Glutamatergic neuron (in vitro differentiated cells): ENCODE measurements at regions not wholly inside any gene's neighbourhood (a gene's known extent, or its start where the extent isn't known, plus 50 kb on each side); places are given as distances from the start of the nearest gene placed in this dataset.
"Not testable (repeated sequence)": the region's sequence is repeated elsewhere in the genome, so short reads cannot be mapped to it uniquely, and the experiment has no call there.

Source experiments
- DNase-seq: peaks from one replicate; pipeline ENCODE4 v3.0.0; 2022
- H3K27ac Mint-ChIP-seq: one replicate; pipeline ENCODE4 v1.8.0; 2020; ENCODE audit warnings: mild to moderate bottlenecking, mixed read lengths, inconsistent platforms; ENCODE audit not compliant: unreplicated experiment
- H3K27me3 Mint-ChIP-seq: one replicate; pipeline ENCODE4 v1.8.0; 2020; ENCODE audit warnings: mild to moderate bottlenecking, moderate library complexity, mixed read lengths, inconsistent platforms; ENCODE audit not compliant: unreplicated experiment
- H3K36me3 Mint-ChIP-seq: one replicate; pipeline ENCODE4 v1.8.0; 2020; ENCODE audit warnings: mild to moderate bottlenecking, mixed read lengths, inconsistent platforms; ENCODE audit not compliant: unreplicated experiment
- H3K4me1 Mint-ChIP-seq: one replicate; pipeline ENCODE4 v1.8.0; 2020; ENCODE audit warnings: mild to moderate bottlenecking, low read depth, mixed read lengths, inconsistent platforms; ENCODE audit not compliant: unreplicated experiment
- H3K4me3 Mint-ChIP-seq: one replicate; pipeline ENCODE4 v1.8.0; 2020; ENCODE audit warnings: mild to moderate bottlenecking, mixed read lengths, inconsistent platforms; ENCODE audit not compliant: unreplicated experiment
- H3K9me3 Mint-ChIP-seq: one replicate; pipeline ENCODE4 v1.8.0; 2020; ENCODE audit warnings: mild to moderate bottlenecking, moderate library complexity, mixed read lengths, inconsistent platforms; ENCODE audit not compliant: unreplicated experiment
- TF ChIP-seq, protein P1 (sequence below): fragments of 200-600 bp; sonication (generic); IDR thresholded peaks from one replicate; pipeline ENCODE4 v1.5.0; 2021; ENCODE audit not compliant: partially characterized antibody, unreplicated experiment

DNA sequence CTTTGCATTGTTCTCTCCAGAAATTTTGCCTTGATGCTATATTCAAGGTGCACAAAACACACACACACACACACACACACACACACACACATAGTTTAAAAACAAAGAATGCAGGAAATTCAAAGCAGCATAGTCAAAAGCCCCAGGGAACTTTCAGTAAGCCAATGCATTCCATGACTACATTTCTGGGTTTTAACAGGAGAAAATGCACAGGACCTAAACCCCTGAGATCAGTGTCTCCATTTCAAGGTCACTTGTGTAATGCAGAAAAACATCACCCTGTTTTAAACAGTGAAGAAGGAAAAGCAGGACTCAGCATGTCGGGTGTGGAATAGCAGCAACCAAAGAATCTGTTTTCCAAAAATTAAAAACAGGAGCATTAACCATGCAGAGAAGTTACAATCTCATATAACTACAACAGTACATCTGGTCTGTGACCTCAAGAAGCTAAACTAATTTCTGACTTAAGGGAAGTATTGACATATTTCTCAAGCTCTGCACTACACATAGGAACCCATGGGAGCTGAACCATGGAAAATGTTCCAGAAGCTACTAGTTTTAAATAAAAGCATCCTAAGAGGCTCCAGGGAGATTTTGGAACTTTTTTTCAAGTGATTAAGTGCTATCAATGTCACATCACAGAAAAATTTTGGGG, 296.7 kb downstream of the HINT1 start:
- H3K4me3 Mint-ChIP-seq, result no peak overlapping the region
- H3K9me3 Mint-ChIP-seq, result no peaks in the 10 kb centered on the region
- no peak for DNase-seq
- H3K36me3 Mint-ChIP-seq, result peaks cover 6% of the 10 kb centered on the region
- no peak overlapping the region for H3K27ac Mint-ChIP-seq
- no peaks in the 10 kb centered on the region for H3K4me1 Mint-ChIP-seq
- no peaks in the 10 kb centered on the region for H3K27me3 Mint-ChIP-seq
- TF ChIP-seq, protein P1, sequence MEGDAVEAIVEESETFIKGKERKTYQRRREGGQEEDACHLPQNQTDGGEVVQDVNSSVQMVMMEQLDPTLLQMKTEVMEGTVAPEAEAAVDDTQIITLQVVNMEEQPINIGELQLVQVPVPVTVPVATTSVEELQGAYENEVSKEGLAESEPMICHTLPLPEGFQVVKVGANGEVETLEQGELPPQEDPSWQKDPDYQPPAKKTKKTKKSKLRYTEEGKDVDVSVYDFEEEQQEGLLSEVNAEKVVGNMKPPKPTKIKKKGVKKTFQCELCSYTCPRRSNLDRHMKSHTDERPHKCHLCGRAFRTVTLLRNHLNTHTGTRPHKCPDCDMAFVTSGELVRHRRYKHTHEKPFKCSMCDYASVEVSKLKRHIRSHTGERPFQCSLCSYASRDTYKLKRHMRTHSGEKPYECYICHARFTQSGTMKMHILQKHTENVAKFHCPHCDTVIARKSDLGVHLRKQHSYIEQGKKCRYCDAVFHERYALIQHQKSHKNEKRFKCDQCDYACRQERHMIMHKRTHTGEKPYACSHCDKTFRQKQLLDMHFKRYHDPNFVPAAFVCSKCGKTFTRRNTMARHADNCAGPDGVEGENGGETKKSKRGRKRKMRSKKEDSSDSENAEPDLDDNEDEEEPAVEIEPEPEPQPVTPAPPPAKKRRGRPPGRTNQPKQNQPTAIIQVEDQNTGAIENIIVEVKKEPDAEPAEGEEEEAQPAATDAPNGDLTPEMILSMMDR, result no peak

DNA sequence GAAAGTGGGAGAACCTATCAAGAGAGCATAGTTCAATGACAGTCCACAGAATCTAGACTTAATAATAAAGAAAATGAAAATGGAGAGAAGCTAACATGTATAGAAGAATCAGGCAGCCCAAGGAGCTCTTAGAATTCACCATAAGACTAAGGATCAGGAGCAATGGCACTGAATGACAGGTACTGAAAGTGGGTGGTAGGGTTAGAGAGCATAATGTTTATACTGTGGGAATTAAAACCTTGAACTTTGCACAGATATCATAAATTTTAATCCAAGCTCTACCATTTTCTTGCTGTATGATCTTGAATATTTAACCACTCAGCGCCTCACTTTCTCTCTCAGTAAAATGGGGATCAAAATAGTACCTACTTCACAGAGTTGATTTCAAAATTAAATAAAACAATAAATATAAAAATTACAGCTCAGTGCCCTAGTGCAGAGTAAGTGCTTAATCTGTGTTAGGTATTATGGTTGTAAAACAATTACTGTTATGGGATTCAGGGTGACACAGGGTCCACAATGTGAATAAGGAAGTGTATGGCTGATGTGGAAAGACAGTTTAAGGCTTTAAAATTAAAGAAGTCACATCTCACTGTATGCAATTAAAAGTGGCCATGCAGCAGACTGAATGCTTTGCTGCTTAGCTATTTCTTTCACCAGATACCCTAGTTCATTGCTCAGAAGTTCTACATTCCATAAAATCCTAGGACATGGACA, 319.8 kb downstream of the HINT1 start:
- H3K36me3 Mint-ChIP-seq, result no peaks in the 10 kb centered on the region
- no peaks in the 10 kb centered on the region for H3K9me3 Mint-ChIP-seq
- H3K4me1 Mint-ChIP-seq, result no peaks in the 10 kb centered on the region
- DNase-seq, result no peak
- no peak overlapping the region for H3K27ac Mint-ChIP-seq
- TF ChIP-seq, protein P1, result no peak
- no peak overlapping the region for H3K4me3 Mint-ChIP-seq
- H3K27me3 Mint-ChIP-seq, result no peaks in the 10 kb centered on the region

DNA sequence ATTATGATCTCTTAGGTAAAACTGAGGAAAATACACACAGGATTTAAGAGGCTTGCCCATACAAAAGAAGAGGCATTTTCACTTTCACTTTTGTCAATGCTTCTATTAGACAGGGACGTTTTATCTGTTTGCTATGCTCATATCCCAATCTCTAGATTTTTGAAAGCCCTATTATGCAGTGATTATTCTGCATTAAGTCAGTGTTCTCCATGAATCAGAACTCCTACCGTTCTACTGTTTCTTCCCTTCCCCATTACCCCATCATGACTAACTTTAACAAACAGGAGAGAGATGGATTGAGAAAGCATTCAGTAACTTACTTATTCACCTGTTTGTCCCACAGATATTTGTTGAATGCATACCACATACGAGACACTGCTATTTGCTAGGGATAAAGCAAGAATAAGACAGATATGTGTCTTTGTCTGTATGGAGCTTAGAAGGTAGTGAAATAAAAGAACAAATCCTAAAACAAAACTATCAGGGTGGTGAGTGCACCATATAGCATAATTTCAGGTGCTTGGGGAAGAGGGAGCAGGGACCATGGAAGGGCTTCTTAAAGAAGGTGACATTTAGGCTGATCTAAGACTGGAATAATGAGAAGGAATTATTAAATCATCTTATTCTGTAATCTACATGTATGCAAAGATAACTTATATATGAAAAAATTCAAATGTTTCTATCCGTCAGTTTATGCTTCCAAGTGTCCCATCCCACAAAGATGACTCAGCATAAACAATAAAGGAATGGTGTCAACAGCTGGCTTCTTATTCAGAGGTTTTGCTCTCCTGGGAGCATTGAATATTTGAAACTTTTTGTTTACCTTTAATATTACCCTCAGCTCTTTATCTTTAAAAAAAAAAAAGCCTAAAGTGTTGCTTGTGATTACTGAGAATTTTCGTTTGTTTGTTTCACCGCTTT, 328.1 kb downstream of the HINT1 start:
- no peaks in the 10 kb centered on the region for H3K27me3 Mint-ChIP-seq
- H3K9me3 Mint-ChIP-seq, result no peaks in the 10 kb centered on the region
- no peaks in the 10 kb centered on the region for H3K36me3 Mint-ChIP-seq
- DNase-seq, result no peak
- TF ChIP-seq, protein P1, result no peak
- H3K4me3 Mint-ChIP-seq, result no peak overlapping the region
- no peak overlapping the region for H3K27ac Mint-ChIP-seq
- H3K4me1 Mint-ChIP-seq, result no peaks in the 10 kb centered on the region

DNA sequence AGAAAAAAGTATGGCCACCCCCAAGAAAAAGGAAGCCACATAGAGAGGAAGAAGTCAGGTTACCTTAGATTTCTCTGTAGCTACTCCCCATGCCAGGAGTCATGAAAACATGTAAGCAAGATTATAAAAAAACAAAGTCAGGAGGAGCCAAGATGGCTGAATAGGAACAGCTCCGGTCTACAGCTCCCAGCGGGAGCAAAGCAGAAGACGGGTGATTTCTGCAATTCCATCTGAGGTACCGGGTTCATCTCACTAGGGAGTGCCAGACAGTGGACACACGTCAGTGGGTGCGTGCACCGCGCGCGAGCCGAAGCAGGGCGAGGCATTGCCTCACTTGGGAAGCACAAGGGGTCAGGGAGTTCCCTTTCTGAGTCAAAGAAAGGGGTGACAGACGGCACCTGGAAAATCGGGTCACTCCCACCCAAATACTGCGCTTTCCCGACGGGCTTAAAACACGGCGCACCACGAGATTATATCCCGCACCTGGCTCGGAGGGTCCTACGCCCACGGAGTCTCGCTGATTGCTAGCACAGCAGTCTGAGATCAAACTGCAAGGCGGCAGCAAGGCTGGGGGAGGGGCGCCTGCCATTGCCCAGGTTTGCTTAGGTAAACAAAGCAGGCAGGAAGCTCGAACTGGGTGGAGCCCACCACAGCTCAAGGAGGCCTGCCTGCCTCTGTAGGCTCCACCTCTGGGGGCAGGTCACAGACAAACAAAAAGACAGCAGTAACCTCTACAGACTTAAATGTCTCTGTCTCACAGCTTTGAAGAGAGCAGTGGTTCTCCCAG, 347.3 kb downstream of the HINT1 start:
- H3K9me3 Mint-ChIP-seq, H3K36me3 Mint-ChIP-seq, DNase-seq, H3K27ac Mint-ChIP-seq, H3K27me3 Mint-ChIP-seq, H3K4me1 Mint-ChIP-seq, H3K4me3 Mint-ChIP-seq: not testable (repeated sequence)

DNA sequence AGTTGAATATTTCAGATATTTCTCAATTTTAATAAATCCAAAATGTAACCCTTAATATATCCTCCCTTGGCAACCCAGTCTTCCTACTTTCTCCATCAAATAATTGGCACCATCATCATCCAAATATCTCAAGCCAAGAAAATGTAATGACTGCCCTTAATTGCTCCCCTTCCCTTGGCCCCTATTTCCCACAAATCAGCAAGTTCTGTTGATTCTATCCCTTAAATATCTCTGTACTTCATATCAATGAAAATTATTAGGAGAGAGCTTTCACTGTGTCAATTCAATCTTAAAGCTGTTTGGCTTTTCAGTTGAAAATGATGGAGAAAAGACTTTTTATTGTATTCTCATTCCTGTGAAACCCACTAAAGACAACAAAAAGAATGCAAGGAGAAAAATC, 349.8 kb downstream of the HINT1 start:
- no peak overlapping the region for H3K4me3 Mint-ChIP-seq
- no peaks in the 10 kb centered on the region for H3K27me3 Mint-ChIP-seq
- H3K4me1 Mint-ChIP-seq, result no peaks in the 10 kb centered on the region
- no peak for DNase-seq
- no peak overlapping the region for H3K27ac Mint-ChIP-seq
- TF ChIP-seq, protein P1, result no peak
- no peaks in the 10 kb centered on the region for H3K9me3 Mint-ChIP-seq
- no peaks in the 10 kb centered on the region for H3K36me3 Mint-ChIP-seq
